Osteocyte (in vitro differentiated cells): ENCODE measurements at regions not wholly inside any gene's neighbourhood (a gene's known extent, or its start where the extent isn't known, plus 50 kb on each side); places are given as distances from the start of the nearest gene placed in this dataset.

Source experiments
- DNase-seq: peaks from one replicate; pipeline ENCODE4 v3.0.0; 2021; ENCODE audit warnings: mixed read lengths; ENCODE audit not compliant: unreplicated experiment; ENCODE audit errors: extremely low spot score
- H3K27ac Mint-ChIP-seq: one replicate; pipeline ENCODE4 v1.8.0; 2021; ENCODE audit warnings: mild to moderate bottlenecking, mixed read lengths; ENCODE audit not compliant: unreplicated experiment
- H3K27me3 Mint-ChIP-seq: one replicate; pipeline ENCODE4 v1.8.0; 2021; ENCODE audit warnings: mixed read lengths; ENCODE audit not compliant: unreplicated experiment
- H3K36me3 Mint-ChIP-seq: one replicate; pipeline ENCODE4 v1.8.0; 2021; ENCODE audit warnings: mixed read lengths; ENCODE audit not compliant: unreplicated experiment
- H3K4me1 Mint-ChIP-seq: one replicate; pipeline ENCODE4 v1.8.0; 2021; ENCODE audit warnings: mixed read lengths; ENCODE audit not compliant: unreplicated experiment
- H3K4me3 Mint-ChIP-seq: one replicate; pipeline ENCODE4 v1.8.0; 2021; ENCODE audit warnings: mild to moderate bottlenecking, moderate library complexity, mixed read lengths; ENCODE audit not compliant: unreplicated experiment
- H3K9me3 Mint-ChIP-seq: one replicate; pipeline ENCODE4 v1.8.0; 2021; ENCODE audit warnings: mixed read lengths; ENCODE audit not compliant: unreplicated experiment
- TF ChIP-seq, protein P1 (sequence below): fragments of 200-600 bp; sonication (generic); IDR thresholded peaks from 2 replicates; pipeline ENCODE4 v1.5.0; 2021; ENCODE audit warnings: antibody characterized with exemption, mild to moderate bottlenecking, moderate library complexity

DNA sequence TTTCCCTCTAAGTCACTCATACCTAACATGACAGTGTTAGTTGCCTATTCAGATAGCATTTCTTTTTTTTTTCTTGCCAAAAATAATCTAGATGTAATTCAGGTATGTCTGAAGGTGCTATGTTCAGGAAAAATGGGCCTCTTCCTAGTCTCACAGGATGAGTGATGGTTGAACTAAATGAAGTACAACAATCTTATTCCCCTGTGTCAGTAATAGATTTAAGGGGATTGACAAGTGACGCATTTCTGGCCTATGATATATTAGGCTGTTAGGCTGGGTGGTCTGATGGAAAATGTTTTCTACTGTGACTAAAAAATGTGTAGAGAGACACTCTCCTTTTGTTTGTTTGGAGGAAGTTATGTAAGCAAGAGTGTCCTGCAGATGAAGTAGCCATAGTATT is 878.7 kb upstream of the SLITRK1 start:
- H3K4me3 Mint-ChIP-seq = no peak overlapping the region
- no peak for DNase-seq
- H3K27ac Mint-ChIP-seq = no peak overlapping the region
- H3K27me3 Mint-ChIP-seq = no peaks in the 10 kb centered on the region
- H3K36me3 Mint-ChIP-seq = no peaks in the 10 kb centered on the region
- H3K4me1 Mint-ChIP-seq = no peaks in the 10 kb centered on the region
- TF ChIP-seq, protein P1, sequence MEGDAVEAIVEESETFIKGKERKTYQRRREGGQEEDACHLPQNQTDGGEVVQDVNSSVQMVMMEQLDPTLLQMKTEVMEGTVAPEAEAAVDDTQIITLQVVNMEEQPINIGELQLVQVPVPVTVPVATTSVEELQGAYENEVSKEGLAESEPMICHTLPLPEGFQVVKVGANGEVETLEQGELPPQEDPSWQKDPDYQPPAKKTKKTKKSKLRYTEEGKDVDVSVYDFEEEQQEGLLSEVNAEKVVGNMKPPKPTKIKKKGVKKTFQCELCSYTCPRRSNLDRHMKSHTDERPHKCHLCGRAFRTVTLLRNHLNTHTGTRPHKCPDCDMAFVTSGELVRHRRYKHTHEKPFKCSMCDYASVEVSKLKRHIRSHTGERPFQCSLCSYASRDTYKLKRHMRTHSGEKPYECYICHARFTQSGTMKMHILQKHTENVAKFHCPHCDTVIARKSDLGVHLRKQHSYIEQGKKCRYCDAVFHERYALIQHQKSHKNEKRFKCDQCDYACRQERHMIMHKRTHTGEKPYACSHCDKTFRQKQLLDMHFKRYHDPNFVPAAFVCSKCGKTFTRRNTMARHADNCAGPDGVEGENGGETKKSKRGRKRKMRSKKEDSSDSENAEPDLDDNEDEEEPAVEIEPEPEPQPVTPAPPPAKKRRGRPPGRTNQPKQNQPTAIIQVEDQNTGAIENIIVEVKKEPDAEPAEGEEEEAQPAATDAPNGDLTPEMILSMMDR = no peak
- no peaks in the 10 kb centered on the region for H3K9me3 Mint-ChIP-seq

DNA sequence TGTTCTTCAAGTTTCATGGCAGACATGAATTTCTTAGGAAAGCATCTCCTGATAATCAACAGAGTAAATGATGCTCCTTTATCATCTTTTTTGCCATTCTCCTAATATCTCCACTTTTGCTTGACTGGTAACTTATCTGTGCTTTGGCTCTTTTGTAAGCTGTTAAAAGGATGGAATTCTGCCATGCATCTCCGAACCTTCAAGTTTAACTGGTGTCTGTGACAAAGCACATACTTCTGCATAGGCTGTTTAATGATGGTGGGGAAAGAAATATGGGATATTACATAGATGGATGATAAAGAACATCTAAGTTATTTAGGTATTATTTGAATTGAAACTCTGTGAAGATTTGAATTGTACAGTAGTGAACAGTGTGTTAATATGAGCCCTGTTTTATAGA is 866.9 kb upstream of the SLITRK1 start:
- TF ChIP-seq, protein P1 = no peak
- H3K27me3 Mint-ChIP-seq = no peaks in the 10 kb centered on the region

DNA sequence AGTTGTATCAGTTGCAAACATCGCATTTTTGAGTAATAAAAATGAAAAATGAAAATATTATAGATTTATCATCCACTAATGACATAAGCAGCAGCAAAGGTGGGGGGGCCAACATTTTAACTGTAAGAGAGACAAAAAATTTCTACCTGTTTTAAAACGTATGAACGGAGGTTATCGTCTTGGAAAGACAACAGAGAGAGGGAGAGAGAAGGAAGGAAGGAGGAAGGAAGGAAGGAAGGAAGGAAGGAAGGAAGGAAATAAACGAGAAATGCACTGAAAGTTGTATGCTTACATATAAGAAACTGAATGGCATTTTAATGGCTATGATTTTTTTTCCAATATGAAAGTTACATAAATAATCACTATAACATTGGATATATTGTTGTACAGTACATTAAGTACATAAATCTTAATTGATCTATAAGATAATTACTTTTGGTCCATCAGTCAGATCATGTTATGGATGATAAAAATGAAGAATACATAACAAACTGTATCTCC is 862.8 kb upstream of the SLITRK1 start:
- Mint-ChIP-seq H3K36me3 (no peaks in the 10 kb centered on the region), H3K27me3 (peaks cover 6% of the 10 kb centered on the region), H3K4me3 (no peak overlapping the region), H3K9me3 (no peaks in the 10 kb centered on the region), H3K27ac (no peak overlapping the region), H3K4me1 (no peaks in the 10 kb centered on the region)
- DNase-seq = no peak
- TF ChIP-seq, protein P1 = no peak

More for the DNA sequence above, 866.9 kb upstream of the SLITRK1 start:
- H3K4me1 Mint-ChIP-seq = no peaks in the 10 kb centered on the region
- H3K27ac Mint-ChIP-seq = no peak overlapping the region
- no peak for DNase-seq
- H3K36me3 Mint-ChIP-seq = no peaks in the 10 kb centered on the region
- H3K9me3 Mint-ChIP-seq = no peaks in the 10 kb centered on the region
- no peak overlapping the region for H3K4me3 Mint-ChIP-seq

DNA sequence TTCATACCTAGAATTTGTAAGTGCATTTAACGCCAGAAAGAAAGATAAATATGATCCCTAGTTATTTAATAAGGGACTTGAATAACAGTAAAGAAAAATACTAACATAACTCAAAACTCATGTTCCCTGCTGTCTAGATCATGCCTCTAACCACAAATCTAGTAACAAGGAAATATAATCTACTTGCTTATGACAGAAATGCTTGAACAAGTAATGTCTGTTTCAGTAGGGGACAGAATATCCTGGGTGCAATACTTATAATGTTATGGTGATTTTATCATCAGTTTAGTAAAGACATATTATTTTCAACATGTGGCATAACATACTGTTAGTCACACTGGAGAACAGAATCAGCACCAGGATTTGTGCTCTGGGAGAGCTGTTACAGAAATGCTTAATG is 861.9 kb upstream of the SLITRK1 start:
- H3K27ac Mint-ChIP-seq = no peak overlapping the region
- peaks cover 9% of the 10 kb centered on the region for H3K27me3 Mint-ChIP-seq
- no peak overlapping the region for H3K4me3 Mint-ChIP-seq
- H3K36me3 Mint-ChIP-seq = no peaks in the 10 kb centered on the region
- no peaks in the 10 kb centered on the region for H3K9me3 Mint-ChIP-seq
- no peak for DNase-seq
- TF ChIP-seq, protein P1 = no peak
- H3K4me1 Mint-ChIP-seq = no peaks in the 10 kb centered on the region

DNA sequence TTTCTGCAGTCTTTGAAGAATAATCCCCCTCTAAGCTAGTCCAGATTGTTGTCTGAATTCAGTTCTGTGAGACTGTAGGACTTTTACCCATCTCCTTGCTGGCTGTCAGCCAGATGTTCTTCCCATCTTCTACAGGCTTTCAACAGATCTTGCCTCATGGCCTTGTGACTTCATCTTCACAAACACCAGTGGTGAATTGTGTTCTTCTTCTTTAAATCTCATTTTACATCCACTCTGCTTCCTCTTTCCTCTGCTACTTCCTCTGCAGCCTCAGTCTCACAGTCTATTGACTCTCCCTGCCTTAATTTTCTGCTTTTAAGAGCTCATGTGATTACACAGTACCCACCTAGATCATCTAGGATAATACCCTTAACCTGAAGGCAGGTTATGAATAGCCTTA is 859.0 kb upstream of the SLITRK1 start:
- Mint-ChIP-seq H3K4me1 (no peaks in the 10 kb centered on the region), H3K27ac (no peak overlapping the region), H3K9me3 (no peaks in the 10 kb centered on the region), H3K27me3 (peaks cover 9% of the 10 kb centered on the region), H3K4me3 (no peak overlapping the region), H3K36me3 (no peaks in the 10 kb centered on the region)
- TF ChIP-seq, protein P1 = no peak
- DNase-seq = no peak
